GM18526 (cell line): ENCODE measurements at regions not wholly inside any gene's neighbourhood (a gene's known extent, or its start where the extent isn't known, plus 50 kb on each side); places are given as distances from the start of the nearest gene placed in this dataset.

Experiments
- POLR2A ChIP-seq: IDR thresholded peaks from 3 replicates; pipeline ENCODE4 v1.6.1; 2011; ENCODE audit not compliant: insufficient read length; ENCODE audit errors: extremely low read depth

DNA sequence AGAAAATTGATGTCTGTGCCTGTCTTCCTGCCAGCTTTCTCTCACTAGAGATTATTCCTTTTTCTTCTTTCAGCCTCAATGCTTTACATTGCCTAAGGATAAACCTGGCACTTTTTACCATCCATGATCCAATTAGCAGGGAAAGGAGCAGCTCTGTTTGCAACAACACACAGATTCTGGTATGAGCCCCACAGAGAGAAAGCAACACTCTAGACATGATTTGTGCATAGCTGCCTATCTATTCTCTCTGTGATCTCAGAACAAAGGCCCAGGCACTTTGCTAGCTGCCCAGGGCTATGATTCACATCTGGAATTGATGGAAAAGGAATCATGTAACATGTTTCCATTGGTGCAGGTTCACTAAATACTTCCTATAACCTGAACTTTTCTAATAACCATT lies 685.0 kb downstream of the ETS1 start:
- no peak for TF ChIP-seq POLR2A

DNA sequence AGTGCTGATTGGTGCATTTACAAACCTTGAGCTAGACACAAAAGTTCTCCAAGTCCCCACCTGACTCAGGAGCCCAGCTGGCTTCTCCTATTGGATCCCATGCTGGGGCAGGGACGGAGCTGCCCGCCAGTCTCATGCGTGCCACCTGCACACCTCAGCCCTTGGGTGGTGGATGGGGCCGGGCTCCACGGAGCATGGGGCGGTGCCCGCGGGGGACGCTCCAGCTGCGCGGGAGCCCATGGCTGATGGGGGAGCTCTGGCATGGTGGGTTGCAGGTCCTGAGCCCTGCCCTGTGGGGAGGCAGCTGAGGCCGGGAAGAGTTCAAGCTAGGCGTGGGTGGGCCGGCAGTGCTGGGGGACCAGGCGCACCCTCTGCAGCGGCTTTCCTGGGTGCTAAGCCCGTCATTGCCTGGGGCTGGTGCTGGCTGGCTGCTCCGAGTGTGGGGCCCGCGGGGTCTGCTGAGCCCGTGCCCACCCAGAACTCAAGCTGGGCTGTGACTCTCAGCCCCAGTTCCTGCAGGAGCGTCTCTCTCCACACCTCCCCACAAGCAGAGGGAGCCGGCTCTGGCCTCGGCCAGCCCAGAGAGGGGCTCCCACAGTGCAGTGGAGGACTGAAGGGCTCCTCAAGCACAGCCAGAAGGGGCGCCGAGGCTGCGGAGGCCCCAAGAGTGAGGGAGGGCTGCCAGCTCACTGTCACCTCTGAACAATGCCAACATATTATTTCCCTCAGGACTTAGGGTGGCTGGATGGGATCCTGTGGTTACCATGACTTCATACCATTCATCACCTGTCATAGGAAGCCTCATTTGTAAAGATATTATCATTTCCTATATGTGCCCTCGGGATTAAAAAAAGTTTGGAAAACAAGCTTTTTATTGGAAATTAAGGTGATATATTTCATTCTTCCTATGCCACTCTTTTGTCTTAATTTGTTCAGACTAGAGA lies 688.7 kb downstream of the ETS1 start:
- no peak for TF ChIP-seq POLR2A

DNA sequence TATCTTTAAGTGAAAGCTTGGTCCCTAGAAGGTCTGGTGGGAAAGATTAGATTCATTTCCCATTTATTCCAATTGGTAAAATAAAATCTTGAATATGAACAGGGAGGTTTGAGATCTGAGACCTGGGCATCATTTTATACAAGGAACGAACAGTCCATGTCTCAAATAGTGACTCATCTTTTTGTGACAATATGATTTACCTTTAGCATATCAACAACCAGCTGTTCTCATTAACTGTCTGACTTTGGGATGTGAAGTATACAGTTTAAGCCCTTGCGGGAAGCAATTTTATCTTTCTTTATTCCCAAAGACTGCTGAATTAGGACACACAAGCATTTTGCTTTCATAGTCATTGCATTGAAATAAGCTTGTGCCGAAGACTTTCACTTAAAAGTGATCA lies 691.6 kb downstream of the ETS1 start:
- TF ChIP-seq POLR2A: no peak

DNA sequence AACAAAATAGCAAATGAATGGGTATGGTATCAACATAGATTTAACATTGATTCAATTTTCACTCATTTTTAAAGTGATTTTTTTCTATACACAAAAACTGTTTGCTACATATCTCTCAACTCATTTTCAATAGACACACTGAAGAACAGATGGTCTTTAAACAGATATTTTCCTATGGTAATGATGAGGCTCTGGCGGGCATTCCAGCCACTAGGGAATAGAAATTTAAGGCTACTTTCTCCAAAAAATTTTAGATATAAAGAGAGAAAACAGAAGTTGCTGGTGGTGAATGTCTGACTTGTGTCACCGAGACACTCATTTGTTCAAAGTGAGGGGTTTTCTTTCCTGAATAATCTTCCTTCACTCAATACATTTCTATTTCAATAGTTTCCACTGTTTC lies 693.0 kb downstream of the ETS1 start:
- no peak for TF ChIP-seq POLR2A

DNA sequence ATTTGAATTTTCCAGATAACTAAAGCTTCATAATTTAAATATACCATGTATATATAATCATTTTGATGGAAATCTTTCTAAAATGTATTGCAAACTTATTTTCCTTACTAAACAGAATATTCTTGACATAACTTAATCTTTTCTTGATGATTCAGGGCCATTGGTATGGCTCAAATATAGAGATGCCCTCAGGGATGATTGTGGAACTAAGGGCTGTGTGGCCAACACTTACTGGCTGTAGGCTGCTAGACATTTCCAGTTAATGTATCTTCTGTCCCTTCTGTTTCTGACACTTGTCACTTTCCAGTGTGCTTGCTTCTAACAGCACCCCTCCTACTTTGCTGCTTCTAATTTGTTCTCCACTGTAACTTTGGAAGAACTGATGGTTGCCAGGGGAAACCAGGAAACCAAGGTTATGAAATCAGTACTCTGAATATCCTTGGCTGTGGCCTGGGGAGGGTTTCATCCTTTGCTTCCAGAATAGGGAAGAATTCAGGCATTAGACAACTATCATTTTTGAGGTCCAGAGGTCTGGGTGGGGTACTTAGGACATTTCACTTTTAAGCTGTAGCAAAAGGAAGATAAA lies 697.2 kb downstream of the ETS1 start:
- TF ChIP-seq POLR2A: no peak

DNA sequence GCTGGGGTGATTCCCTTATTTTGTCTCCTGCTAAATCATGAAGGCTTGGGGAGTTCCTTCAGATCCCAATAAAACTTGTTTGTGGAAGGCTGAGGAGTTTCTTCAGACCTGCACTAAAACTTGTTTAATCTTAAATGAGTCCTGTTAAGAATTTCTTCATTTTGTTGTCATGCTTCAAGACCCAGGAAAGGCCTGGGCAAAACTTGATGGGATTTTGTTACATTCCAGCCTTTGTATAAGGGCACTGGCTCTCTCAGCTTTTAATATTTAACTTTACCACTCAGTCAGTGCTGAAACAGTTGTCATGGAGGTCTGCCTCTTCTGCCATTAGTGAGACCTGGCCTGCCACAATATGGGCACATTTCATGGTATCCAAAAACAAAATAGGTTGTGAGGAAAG lies 699.0 kb downstream of the ETS1 start:
- TF ChIP-seq POLR2A: no peak

DNA sequence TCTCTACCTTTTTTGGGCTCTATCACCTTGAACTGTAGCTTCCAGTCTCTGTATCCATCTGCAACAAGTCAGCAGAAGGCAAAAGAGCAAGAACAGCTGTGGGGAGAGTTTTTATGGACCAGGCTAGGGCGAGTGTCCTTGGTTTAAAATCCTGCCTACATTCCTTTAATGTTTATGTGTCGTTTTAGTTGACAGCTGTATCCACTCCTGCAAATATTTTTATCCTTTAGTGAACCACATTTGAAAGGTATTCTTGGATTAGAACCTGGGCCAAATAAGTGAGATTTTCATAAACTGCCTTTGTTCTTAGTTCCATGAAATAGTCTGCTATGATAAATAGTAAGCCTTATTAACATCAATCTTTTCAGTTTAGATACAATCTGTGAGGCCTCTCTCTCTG lies 712.2 kb downstream of the ETS1 start:
- TF ChIP-seq POLR2A: no peak

DNA sequence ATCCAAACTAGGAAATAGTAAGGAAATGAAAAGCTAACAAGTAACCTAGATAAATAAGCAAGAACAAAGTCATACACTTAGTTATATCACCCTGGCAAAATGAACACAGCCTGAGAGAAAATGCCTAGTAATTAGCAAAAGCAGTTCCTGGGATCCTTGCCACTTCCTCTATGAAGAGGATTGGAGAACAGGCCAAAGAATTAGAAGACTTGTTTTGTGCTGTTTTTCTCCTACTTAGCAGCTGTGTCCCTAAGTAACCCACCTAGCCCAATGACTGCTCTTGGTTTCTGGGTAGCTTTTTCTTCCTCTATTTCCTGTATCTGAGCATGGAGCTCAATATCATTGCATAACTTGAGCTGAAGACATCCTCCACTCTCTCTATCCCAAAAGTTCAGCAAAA lies 713.9 kb downstream of the ETS1 start:
- TF ChIP-seq POLR2A: no peak

DNA sequence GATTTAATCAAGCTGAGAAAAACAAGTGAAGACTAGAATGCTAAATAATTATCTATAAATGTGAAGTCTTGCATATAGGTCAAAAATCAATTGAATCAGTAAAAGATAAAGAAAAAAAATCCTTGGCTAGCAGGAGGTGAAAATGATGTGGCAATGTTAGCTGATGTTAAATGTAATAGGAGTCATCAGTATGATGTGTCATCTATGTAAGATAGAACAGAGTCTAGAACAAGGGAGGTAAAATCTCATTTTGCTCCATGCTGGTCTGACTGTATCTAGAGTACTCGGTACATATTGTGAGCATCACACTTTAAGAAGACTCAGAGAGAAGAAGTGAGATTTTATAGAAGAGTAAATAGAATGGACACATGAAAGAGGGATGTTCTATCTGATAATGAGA lies 721.2 kb downstream of the ETS1 start:
- TF ChIP-seq POLR2A: no peak

DNA sequence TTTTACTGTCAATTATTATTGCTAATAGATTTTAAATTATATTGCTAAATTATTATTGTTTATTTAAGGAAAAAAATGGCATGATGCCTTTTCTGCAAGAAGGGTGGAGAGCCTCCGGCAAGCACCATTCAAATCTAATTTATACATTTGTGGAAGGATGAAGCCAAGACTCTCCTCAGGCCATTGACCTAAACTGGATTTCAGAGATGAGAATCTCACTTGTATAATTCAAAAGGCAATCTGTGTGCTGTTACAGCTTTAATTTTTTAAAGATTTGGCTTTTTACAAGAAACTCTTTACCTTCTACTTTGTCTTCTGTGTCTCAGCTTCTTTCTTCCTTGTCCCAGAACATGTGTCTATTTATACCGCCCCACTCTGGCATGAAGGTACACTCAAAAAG lies 722.5 kb downstream of the ETS1 start:
- no peak for TF ChIP-seq POLR2A

DNA sequence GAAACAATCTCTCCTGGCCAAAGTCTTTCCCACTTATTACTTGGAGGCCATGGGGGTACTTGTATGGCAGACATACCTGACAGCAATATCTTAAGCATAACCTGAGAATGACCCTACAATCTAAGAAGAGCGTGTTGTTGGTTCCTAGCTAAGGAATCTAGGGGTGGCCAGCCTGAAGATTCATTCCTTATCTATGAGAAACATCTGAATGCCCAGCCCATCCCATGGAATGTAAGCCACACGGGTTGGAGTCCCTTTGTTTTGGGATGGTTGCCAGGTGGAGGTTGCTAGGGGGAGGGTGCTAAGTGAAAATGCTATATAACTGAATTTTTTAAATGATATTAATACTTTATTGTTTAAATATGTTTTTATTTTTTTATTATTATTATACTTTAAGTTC lies 725.0 kb downstream of the ETS1 start:
- TF ChIP-seq POLR2A: no peak

DNA sequence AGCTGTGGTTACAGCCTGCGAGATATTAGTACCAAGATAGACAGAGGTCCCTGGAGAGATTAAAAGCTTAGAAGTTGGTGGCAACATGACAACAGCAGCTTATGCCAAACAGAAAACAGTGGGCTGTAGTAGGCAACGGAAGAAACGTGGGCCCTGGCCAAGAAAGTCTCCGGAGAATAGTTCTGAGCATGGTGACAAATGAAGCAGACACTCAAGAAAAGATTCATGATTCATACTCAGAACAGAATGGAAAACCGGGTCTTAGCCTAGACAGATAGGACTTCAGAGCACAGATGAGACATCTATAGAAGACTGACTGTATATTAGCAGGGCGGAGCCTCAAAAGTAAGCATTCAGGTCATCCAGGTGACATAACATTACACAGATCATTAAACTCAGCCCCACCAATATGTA lies 727.4 kb downstream of the ETS1 start:
- TF ChIP-seq POLR2A: no peak

DNA sequence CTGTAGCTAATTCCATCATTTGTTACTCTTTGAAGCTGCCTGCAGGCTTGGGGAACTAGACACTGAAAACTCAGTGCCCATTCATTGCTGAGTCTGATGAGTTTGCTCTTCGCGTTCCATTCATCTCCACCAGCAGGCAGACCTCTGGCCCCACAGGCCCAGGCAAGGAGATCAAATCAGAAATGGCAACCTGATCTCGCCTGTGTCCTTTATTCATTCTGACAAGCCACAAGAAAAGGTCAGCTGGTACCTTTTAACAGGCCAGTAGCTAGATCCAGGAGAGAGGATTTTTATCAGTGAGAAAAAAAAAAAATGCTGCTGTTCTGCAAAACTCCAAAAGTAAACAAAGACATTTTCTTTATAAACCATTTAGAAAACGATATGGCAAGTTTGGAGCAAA lies 742.5 kb downstream of the ETS1 start:
- no peak for TF ChIP-seq POLR2A

DNA sequence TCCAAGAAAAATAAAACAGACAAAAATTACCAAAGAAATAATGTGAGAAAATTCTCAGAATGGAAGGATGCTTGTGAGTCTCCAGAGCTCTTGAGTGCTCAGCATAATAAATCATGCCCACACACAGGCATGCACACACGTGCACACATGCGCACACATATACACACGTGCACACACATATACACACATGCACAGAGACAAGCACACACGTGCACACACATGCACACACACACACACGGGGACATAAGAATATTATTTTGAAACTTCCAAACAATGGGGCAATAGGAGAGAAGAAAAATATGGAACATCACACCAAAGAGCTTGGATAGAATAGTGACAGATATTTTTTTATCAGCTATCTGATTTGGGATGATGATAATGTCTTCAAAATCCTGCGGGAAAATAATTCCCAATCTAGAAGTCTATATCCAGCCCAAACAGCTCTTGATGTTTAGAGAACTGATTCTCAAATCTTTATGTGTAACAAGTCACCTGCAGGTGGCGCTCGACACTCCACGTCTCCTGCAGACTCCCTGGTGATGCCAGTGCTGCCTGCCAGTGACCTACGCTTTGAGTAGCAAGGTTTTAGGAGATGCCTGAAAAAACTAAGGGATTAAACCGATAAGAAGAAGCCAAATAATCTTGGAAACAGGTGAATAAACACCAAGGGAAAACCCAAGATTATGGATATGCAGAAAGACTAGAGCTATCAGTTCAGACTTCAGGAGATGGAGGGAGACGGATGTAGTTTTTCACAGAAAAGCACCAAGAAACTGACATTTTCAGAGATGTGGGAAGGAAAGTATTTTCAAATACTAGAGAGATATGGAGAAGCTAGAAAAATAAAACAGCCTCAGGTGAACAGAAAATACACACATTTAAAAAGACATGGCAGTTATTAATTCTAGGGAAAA lies 743.6 kb downstream of the ETS1 start:
- no peak for TF ChIP-seq POLR2A

DNA sequence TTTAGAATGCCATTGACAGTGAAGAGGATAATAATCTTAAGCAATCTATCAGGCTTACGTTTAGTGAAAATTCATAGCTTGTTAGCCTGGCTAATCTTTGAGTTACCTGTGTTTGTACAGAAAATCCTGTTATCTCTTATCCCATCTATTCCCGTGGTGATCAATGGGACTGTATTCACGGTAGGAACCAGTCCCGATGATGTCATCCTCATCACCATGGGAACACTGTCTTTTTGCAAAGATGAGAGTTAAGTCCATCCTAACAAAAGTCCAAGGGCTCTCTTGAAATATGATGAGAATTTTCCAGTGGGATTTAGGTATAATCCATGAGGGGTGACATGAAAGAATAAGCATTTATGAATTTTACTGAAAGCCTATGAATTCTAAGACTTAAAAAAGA lies 762.2 kb downstream of the ETS1 start:
- no peak for TF ChIP-seq POLR2A

DNA sequence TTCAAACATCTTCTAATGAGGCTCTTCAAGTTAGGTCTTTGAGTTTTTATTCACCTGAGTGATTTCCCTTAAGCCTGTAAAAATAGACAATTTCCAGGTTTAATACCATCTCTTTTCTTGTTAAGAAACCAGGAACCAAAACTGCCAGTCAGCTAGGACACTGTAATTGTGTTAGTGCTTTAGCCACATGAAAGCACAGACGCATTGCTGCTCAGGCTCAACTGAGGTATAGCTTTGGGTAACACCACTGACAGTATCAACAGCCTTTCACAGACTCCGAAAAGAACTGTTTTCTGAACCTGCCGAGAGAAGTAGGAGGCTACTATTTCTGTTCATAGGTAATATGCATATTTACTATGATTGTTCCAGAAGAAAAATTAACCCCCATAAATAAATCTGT lies 768.7 kb downstream of the ETS1 start:
- TF ChIP-seq POLR2A: no peak
